ENCODE measurements at regions not wholly inside any gene's neighbourhood (a gene's known extent, or its start where the extent isn't known, plus 50 kb on each side); places are given as distances from the start of the nearest gene placed in this dataset.
A peak's percentile ranks its signal among the peaks of the same experiment; 100 is the strongest.

DNA sequence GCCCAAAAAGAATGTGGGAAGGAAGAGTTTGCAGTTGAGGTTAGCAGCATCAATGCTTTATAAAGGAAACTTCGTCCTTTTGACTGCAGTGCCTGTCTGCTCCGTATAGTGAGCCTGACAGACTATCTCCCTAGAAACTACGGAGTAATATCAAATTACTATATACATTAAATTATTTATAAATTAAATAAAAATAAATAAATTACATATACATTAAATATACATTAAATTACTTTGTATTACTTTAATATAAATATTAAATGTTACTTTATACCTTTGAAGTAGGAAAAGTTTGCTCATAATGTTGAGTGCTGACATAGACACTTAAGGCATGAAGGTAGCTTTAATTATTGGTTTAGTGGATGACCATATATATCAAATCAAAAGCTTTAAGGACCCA lies 165.2 kb downstream of the IL15 start:
- TF ChIP-seq ZC3H10 (CRISPR knock-in tag; IDR thresholded peaks at IDR 0.05), result no peak
- no peak for ATAC-seq

GRCh38 chr4:141802333-141802732 lies 165.9 kb downstream of the IL15 start:
- ATAC-seq, result peak; percentile 84
- TF ChIP-seq, protein P1, sequence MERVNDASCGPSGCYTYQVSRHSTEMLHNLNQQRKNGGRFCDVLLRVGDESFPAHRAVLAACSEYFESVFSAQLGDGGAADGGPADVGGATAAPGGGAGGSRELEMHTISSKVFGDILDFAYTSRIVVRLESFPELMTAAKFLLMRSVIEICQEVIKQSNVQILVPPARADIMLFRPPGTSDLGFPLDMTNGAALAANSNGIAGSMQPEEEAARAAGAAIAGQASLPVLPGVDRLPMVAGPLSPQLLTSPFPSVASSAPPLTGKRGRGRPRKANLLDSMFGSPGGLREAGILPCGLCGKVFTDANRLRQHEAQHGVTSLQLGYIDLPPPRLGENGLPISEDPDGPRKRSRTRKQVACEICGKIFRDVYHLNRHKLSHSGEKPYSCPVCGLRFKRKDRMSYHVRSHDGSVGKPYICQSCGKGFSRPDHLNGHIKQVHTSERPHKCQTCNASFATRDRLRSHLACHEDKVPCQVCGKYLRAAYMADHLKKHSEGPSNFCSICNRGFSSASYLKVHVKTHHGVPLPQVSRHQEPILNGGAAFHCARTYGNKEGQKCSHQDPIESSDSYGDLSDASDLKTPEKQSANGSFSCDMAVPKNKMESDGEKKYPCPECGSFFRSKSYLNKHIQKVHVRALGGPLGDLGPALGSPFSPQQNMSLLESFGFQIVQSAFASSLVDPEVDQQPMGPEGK (CRISPR knock-in tag; IDR thresholded peaks at IDR 0.05; ENCODE audit: borderline replicate concordance), result no peak
- TF ChIP-seq ISL1 (CRISPR knock-in tag; IDR thresholded peaks at IDR 0.05), result peak; percentile 70

DNA sequence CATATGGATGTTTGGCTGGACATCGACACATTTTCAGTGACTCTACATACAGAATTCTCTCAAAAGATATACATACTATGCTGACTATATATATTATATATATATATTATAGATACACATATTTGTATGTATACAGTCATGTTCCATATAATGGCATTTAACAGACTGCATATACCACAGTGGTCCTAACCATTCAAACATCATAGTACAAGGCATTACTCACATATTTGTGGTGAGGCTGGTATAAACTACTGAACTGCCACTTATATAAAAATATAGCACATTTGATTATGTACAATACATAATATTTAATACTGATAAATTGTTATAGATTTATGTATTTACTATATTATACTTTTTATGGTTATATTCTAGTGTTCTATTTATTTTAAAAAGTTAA lies 168.5 kb downstream of the IL15 start:
- no peak for TF ChIP-seq BACH2 (CRISPR knock-in tag; IDR thresholded peaks at IDR 0.05; ENCODE audit: borderline replicate concordance)
- no peak for TF ChIP-seq POU6F1 (CRISPR knock-in tag; IDR thresholded peaks at IDR 0.05; ENCODE audit: borderline replicate concordance, low read depth)
- TF ChIP-seq ARNTL (CRISPR knock-in tag; IDR thresholded peaks at IDR 0.05; ENCODE audit: borderline replicate concordance, low read depth), result no peak
- TF ChIP-seq TSHZ2 (CRISPR knock-in tag; IDR thresholded peaks at IDR 0.05), result no peak
- TF ChIP-seq ZFP30 (CRISPR knock-in tag; IDR thresholded peaks at IDR 0.05), result no peak
- ATAC-seq, result no peak

DNA sequence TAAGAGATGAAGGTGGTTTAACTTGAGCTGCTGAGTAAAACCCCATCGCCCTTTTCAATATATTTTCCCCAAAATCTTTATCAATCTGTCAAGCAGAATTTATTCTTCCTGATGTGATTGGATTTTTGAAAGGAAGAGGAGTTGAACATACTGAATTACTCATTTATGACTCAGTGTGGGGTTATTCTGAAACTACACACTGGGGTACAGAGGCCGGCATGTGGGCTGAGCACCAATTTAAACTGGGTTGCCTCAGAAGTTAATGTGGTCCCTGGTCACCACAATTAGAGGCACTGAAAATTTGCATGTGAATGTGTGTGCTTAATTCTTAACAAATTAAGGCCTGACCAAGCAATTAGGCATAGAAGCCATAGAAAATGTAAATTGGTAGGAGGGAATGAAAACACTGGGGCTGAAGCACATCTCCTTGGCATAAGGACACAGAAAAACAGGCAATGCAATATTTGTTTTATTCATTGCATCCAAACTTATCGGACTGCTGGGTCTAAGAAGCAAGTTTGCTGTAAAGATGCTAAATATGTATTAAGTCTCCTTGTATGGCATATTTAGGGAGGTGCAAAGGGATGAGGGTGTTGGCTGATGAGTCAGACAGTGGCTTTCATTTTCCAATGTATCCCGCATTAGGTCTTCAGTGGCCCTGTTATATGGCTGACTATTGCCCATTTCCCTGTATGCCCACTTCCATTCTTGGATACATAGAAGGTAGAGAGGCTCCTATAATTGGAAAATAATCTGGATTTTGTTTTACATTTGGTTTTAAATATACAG lies 170.9 kb downstream of the IL15 start:
- peak; percentile 49; the same call in 1 of the 3 replicates for ATAC-seq
- TF ChIP-seq ARNTL (CRISPR knock-in tag; IDR thresholded peaks at IDR 0.05; ENCODE audit: borderline replicate concordance, low read depth), result no peak
- TF ChIP-seq ISL1 (CRISPR knock-in tag; IDR thresholded peaks at IDR 0.05), result no peak
- no peak for TF ChIP-seq RARB (CRISPR knock-in tag; IDR thresholded peaks at IDR 0.05)
- no peak for TF ChIP-seq TOX (CRISPR knock-in tag; IDR thresholded peaks at IDR 0.05; ENCODE audit: borderline replicate concordance)
- TF ChIP-seq POU6F1 (CRISPR knock-in tag; IDR thresholded peaks at IDR 0.05; ENCODE audit: borderline replicate concordance, low read depth), result no peak
- TF ChIP-seq CSDC2 (CRISPR knock-in tag; IDR thresholded peaks at IDR 0.05), result no peak
- no peak for TF ChIP-seq ZNF70 (CRISPR knock-in tag; IDR thresholded peaks at IDR 0.05)
- no peak for TF ChIP-seq SNAI2 (CRISPR knock-in tag; IDR thresholded peaks at IDR 0.05)

- no peak for ATAC-seq
- TF ChIP-seq ZNF565 (CRISPR knock-in tag; conservative IDR thresholded peaks at IDR 0.05; ENCODE audit: low read depth) (no peak), BACH2 (CRISPR knock-in tag; IDR thresholded peaks at IDR 0.05; ENCODE audit: borderline replicate concordance) (no peak), ZNF70 (CRISPR knock-in tag; IDR thresholded peaks at IDR 0.05) (no peak), CSDC2 (CRISPR knock-in tag; IDR thresholded peaks at IDR 0.05) (no peak), TOX (CRISPR knock-in tag; IDR thresholded peaks at IDR 0.05; ENCODE audit: borderline replicate concordance) (no peak), TSHZ2 (CRISPR knock-in tag; IDR thresholded peaks at IDR 0.05) (no peak), TCF4 (CRISPR knock-in tag; IDR thresholded peaks at IDR 0.05; ENCODE audit: borderline replicate concordance) (no peak), ZFP3 (CRISPR knock-in tag; IDR thresholded peaks at IDR 0.05) (no peak), PPARA (CRISPR knock-in tag; IDR thresholded peaks at IDR 0.05; ENCODE audit: borderline replicate concordance) (no peak), ISL1 (CRISPR knock-in tag; IDR thresholded peaks at IDR 0.05) (no peak), ZC3H10 (CRISPR knock-in tag; IDR thresholded peaks at IDR 0.05) (no peak), ZNF8 (CRISPR knock-in tag; IDR thresholded peaks at IDR 0.05) (no peak)
- TF ChIP-seq, protein P1 (CRISPR knock-in tag; IDR thresholded peaks at IDR 0.05; ENCODE audit: borderline replicate concordance), result no peak
Observed at GRCh38 chr4:141810038-141810711, 173.8 kb downstream of the IL15 start.

Data from SK-N-SH treated with all-trans-retinoic acid at 6 μM for 48 hours (cell line).